ENCODE measurements at regions not wholly inside any gene's neighbourhood (a gene's known extent, or its start where the extent isn't known, plus 50 kb on each side); places are given as distances from the start of the nearest gene placed in this dataset.

DNA sequence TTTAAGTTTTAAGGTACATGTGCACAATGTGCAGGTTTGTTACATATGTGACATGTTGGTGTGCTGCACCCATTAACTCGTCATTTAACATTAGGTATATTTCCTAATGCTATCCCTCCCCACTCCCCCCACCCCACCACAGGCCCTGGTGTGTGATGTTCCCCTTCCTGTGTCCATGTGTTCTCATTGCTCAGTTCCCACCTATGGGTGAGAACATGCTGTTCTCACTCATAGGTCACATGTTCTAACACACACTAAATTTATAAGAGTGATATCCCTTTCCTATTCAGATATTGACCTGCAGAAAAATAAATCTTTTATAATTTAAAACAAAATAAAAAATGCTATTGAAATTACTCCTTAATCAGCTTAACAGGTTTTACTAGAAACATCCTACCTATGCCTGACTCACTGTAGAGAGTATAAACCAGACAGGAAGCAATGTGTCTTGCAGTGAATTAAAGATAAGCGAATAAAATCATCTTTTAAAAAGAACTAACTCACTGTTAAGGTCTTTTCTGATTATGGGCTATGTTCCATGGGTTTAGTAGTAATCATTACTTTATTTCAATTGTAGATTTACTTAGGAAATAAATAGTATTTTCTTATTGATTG, 82.0 kb upstream of the DPH5 start:
- TF ChIP-seq EZH2 (IDR thresholded peaks at IDR 0.05) (no peak), POLR2AphosphoS5 (IDR thresholded peaks at IDR 0.05; ENCODE audit: borderline replicate concordance, low read depth, low read length) (no peak)

Measured in SK-N-MC (cell line).